NCI-H1417 (cell line): ENCODE measurements at regions not wholly inside any gene's neighbourhood (a gene's known extent, or its start where the extent isn't known, plus 50 kb on each side); places are given as distances from the start of the nearest gene placed in this dataset.
"Not testable (repeated sequence)": the region's sequence is repeated elsewhere in the genome, so short reads cannot be mapped to it uniquely, and the experiment has no call there.

Experiments
- DNase-seq, 3 experiments: peaks; one replicate each; lab custom pipeline; 2025; lab: John Stamatoyannopoulos, UW

GRCh38 chr4:138399081-138399480 lies 156.9 kb upstream of the SLC7A11 start:
- no peak for DNase-seq

GRCh38 chr4:138398322-138398721 lies 156.2 kb upstream of the SLC7A11 start:
- peak in 2 of 3 experiments; percentile 62 to 90 for DNase-seq

- DNase-seq, result peak in 1 of 3 experiments; percentile 23
Observed at GRCh38 chr4:138393886-138394610, 151.9 kb upstream of the SLC7A11 start.

GRCh38 chr4:138392751-138393308 lies 150.7 kb upstream of the SLC7A11 start:
- DNase-seq, result no peak

- no peak for DNase-seq
Observed at GRCh38 chr4:138389976-138390685, 148.0 kb upstream of the SLC7A11 start.

- DNase-seq, result no peak
Observed at GRCh38 chr4:138374947-138375346, 132.8 kb upstream of the SLC7A11 start.

- peak in 1 of 3 experiments; percentile 17 for DNase-seq
Observed at GRCh38 chr4:138367942-138368341, 125.8 kb upstream of the SLC7A11 start.

GRCh38 chr4:138352446-138352845 lies 110.3 kb upstream of the SLC7A11 start:
- not testable (repeated sequence) for DNase-seq

- no peak for DNase-seq
Observed at GRCh38 chr4:138348055-138348454, 105.9 kb upstream of the SLC7A11 start.

GRCh38 chr4:138347561-138347960 lies 105.4 kb upstream of the SLC7A11 start:
- DNase-seq, result no peak

GRCh38 chr4:138344851-138345250 lies 102.7 kb upstream of the SLC7A11 start:
- DNase-seq, result no peak

- no peak for DNase-seq
Observed at GRCh38 chr4:138344054-138344453, 101.9 kb upstream of the SLC7A11 start.

- DNase-seq, result no peak
Observed at GRCh38 chr4:138341739-138342415, 99.7 kb upstream of the SLC7A11 start.

- no peak for DNase-seq
Observed at GRCh38 chr4:138338840-138339239, 96.7 kb upstream of the SLC7A11 start.

GRCh38 chr4:138338222-138338621 lies 96.1 kb upstream of the SLC7A11 start:
- DNase-seq, result not testable (repeated sequence)

GRCh38 chr4:138334346-138335016 lies 92.3 kb upstream of the SLC7A11 start:
- no peak for DNase-seq

GRCh38 chr4:138332415-138332814 lies 90.3 kb upstream of the SLC7A11 start:
- not testable (repeated sequence) for DNase-seq

GRCh38 chr4:138330531-138330930 lies 88.4 kb upstream of the SLC7A11 start:
- DNase-seq, result no peak

GRCh38 chr4:138329506-138330070 lies 87.4 kb upstream of the SLC7A11 start:
- DNase-seq, result no peak

- DNase-seq, result no peak
Observed at GRCh38 chr4:138327338-138327737, 85.2 kb upstream of the SLC7A11 start.

- no peak for DNase-seq
Observed at GRCh38 chr4:138320831-138321230, 78.7 kb upstream of the SLC7A11 start.

GRCh38 chr4:138320030-138320429 lies 77.9 kb upstream of the SLC7A11 start:
- DNase-seq, result no peak
